Memory B cell (primary cell): ENCODE measurements at regions not wholly inside any gene's neighbourhood (a gene's known extent, or its start where the extent isn't known, plus 50 kb on each side); places are given as distances from the start of the nearest gene placed in this dataset.

Experiments
- ATAC-seq: fragments of 150-1000 bp; cut with Tn5 transposase; 2 replicates; pipeline ENCODE4 v1.10.0; 2021; ENCODE audit warnings: low read depth, mild to moderate bottlenecking, moderate library complexity
- DNase-seq, 2 donors: peaks; one replicate each; pipeline ENCODE4 v3.0.0; 2022; ENCODE audit warnings: low spot score in 2 of 2
- H3K27ac Mint-ChIP-seq: one replicate; pipeline ENCODE4 v1.8.0; 2022; ENCODE audit warnings: mild to moderate bottlenecking, moderate library complexity, mixed read lengths
- H3K27me3 Mint-ChIP-seq: one replicate; pipeline ENCODE4 v1.8.0; 2022; ENCODE audit warnings: mixed read lengths
- H3K36me3 Mint-ChIP-seq: one replicate; pipeline ENCODE4 v1.8.0; 2022; ENCODE audit warnings: mild to moderate bottlenecking, mixed read lengths
- H3K4me1 Mint-ChIP-seq: one replicate; pipeline ENCODE4 v1.8.0; 2022; ENCODE audit warnings: mixed read lengths
- H3K4me3 Mint-ChIP-seq: one replicate; pipeline ENCODE4 v1.8.0; 2022; ENCODE audit warnings: mild to moderate bottlenecking, moderate library complexity, mixed read lengths
- H3K9me3 Mint-ChIP-seq: one replicate; pipeline ENCODE4 v1.8.0; 2022; ENCODE audit warnings: mixed read lengths

DNA sequence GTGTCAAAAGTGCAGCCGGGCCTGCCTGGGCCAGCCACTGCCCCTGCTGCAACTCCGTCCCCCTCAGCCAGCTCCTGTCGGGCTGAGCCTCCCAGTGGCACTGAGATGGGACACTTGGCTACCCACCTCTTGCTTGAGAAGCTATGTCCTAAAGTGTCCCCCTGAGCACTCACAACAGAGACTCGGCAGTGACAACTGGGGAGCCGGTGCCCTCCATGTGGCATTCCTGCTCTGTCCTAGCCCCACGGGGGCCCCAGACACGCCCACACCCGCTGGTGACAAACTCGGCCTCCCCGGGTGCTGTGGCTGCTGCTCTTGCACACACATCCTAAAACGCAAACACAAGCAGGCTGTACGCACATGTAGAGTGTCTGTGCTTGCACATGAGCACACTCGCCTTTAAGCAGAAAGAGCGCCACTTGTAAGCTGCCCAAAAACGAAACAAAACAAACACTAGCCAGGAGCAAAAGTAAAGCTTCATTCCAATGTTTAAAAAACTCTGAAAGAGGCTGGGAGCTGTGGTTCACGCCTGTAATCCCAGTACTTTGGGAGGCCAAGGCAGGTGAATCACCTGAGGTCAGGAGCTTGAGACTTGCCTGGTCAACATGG is 253.9 kb downstream of the RBFOX3 start:
- Mint-ChIP-seq H3K4me3 (no peak overlapping the region), H3K36me3 (peaks cover 4% of the 10 kb centered on the region), H3K9me3 (peaks cover 3% of the 10 kb centered on the region), H3K27me3 (peaks cover 15% of the 10 kb centered on the region), H3K4me1 (peaks cover 4% of the 10 kb centered on the region), H3K27ac (no peak overlapping the region)
- no peak for DNase-seq
- no peak for ATAC-seq

DNA sequence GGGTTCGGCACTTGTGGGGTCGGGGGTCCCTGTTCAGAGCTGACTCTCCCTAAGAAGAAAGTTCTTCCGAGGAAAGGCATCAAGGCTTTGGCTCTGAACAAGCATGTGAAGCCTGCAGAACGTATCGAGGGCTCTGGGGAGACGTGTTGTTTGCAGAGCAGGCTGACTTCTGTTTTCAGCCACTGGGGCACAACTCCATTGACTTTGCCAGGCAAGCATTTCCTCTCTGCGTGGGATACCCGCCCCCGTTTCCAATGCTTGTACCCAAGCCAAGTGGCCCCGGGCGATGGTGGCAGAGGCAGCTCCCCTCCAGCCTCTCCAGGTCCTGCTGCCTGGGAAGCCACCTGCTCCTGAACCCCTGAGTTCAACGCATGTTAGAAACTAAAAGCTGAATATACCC is 255.7 kb downstream of the RBFOX3 start:
- peaks cover 15% of the 10 kb centered on the region for H3K27me3 Mint-ChIP-seq
- no peak overlapping the region for H3K27ac Mint-ChIP-seq
- H3K4me1 Mint-ChIP-seq = peaks cover 4% of the 10 kb centered on the region
- peaks cover 4% of the 10 kb centered on the region for H3K36me3 Mint-ChIP-seq
- no peak for ATAC-seq
- peaks cover 5% of the 10 kb centered on the region for H3K9me3 Mint-ChIP-seq
- no peak for DNase-seq
- H3K4me3 Mint-ChIP-seq = no peak overlapping the region

DNA sequence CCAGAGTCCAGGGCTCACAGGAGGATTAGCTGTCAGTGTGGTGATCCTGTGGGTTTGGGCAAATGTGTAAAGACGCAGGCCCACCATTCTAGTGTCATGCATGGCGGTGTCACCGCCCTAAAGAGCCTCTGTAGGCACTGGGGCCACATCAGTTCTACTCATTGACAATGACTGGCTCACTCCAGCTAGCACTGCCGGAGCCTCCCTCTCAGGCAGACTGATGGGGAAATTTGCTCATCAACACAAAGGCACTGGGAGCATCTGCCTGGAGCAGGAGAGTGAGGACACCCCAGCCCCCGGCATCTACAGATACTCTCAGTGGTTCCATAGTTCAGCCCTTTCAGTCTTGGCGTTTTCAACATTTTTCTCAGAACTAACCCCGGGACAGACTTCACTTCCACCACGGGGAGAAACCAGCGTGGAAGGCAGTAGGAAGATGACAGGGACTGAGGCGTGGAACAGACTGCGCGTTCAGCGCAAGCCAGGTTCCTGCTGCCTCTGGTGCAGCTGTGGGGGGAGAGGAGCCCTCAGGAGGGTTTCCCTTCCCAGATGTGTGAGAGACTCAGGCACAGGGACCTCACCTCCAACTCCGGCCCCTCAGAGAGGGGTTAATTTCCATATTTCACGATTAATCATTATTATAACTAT is 256.6 kb downstream of the RBFOX3 start:
- no peak overlapping the region for H3K27ac Mint-ChIP-seq
- peaks cover 4% of the 10 kb centered on the region for H3K4me1 Mint-ChIP-seq
- DNase-seq = no peak
- H3K36me3 Mint-ChIP-seq = peaks cover 4% of the 10 kb centered on the region
- no peak overlapping the region for H3K4me3 Mint-ChIP-seq
- peaks cover 5% of the 10 kb centered on the region for H3K9me3 Mint-ChIP-seq
- peaks cover 19% of the 10 kb centered on the region for H3K27me3 Mint-ChIP-seq
- ATAC-seq = no peak

DNA sequence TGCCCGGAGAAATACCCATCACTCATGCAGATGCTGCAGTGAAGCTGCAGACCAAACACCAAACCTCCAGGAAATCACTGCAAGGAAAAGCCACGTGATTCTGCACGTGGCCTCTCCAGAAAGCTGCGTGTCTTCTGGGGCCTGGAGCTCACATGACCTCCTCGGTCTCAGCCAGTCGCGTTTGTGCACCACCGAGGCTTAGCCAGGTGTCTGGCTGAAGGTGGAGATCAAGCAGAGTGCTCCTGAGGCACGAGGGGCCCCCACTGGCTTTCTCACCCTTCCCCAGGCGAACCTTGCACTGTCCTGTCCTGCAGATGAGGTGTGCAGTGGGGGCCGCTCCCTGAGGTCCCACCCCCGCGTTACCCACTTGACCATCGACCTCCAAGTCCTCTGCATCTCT is 257.3 kb downstream of the RBFOX3 start:
- Mint-ChIP-seq H3K9me3 (peaks cover 5% of the 10 kb centered on the region), H3K4me3 (no peak overlapping the region), H3K4me1 (peaks cover 4% of the 10 kb centered on the region), H3K27ac (no peak overlapping the region), H3K36me3 (peaks cover 4% of the 10 kb centered on the region), H3K27me3 (peaks cover 25% of the 10 kb centered on the region)
- DNase-seq (no peak), ATAC-seq (no peak)

DNA sequence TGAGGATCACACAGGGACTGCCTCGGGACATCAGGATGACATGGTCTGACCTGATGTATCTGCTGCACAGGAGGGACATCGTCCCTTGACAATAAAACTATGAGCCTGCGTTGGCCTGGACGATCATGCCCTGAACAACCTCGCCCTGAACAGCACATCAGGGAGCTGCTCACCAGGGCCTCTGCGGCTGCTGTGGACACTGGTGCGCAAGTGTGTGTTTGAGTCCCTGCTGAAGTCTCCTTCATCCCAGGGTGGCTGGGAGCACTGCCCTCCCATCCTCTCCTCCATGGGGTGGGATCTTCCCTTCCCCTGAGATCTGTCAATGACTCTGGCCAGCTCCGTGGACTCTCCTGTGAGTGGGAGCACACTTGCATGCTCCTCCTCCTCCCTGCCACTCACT is 257.8 kb downstream of the RBFOX3 start:
- Mint-ChIP-seq H3K4me1 (peaks cover 4% of the 10 kb centered on the region), H3K36me3 (peaks cover 4% of the 10 kb centered on the region), H3K9me3 (peaks cover 5% of the 10 kb centered on the region), H3K4me3 (no peak overlapping the region), H3K27ac (no peak overlapping the region), H3K27me3 (peaks cover 23% of the 10 kb centered on the region)
- DNase-seq = no peak
- ATAC-seq = no peak

DNA sequence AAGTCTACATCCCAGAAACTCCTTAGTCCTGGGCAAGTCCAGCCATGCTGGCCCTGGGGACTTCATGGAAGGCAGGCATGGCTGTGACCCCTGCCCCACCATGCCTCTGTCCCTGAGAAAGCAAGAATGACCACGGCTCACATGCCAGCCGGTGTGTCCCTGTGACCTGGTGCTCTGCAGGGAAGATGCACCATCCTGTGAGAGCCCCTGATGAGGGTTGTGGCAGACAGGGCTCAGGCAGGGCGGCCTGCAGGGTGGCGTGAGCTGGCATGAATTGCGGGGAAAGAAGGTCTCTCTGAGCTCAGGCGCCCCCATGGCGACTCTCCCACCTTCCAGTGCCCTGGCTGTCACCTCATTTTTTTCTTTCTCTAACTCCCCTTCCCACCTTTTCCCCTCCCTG is 260.3 kb downstream of the RBFOX3 start:
- peaks cover 5% of the 10 kb centered on the region for H3K9me3 Mint-ChIP-seq
- ATAC-seq = no peak
- peaks cover 5% of the 10 kb centered on the region for H3K36me3 Mint-ChIP-seq
- peaks cover 17% of the 10 kb centered on the region for H3K27me3 Mint-ChIP-seq
- H3K4me1 Mint-ChIP-seq = no peaks in the 10 kb centered on the region
- no peak overlapping the region for H3K4me3 Mint-ChIP-seq
- no peak overlapping the region for H3K27ac Mint-ChIP-seq
- no peak for DNase-seq

DNA sequence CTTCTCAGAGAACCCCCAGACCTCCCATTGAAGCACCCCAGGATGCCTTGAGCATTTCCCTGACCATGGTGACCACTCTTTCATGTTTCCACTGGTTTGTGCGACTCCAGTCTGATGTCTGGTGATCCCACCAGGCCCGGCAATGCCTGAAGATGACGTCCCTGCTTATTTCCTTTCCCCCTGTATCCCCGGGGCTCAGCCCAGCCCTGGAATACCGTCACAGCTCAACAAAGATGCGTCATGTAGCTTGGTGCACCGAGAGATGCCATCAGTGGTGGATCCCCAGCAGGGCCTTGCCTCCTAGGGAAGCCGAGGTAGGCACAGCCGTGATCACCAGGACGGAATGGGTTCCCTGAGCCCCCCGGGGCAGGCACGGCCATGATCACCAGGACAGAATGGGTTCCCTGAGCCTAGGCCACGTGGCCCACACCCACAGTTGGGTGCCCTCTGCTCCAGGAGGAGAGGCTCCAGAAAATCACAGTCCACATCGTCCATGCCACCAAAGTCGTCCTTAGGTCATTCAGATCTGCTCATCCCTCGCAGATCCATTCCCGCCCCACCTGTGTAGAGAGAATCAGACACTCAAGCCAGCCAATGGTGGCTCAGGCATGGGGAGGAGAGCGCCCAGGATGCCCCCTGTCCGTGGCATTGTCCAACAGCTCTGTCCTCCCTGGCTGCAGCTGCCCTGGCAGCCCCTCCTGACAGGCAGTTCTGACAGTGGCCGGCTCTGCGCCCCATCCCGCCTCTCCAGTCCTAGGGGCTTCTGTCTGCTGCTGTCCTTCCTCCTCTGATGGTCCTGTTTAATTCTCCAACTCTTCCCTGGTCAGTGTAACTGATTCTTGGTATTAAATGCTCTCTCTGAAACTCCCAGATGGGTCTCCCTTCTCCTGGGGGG is 261.1 kb downstream of the RBFOX3 start:
- ATAC-seq (no peak), DNase-seq (no peak)
- peak overlapping the region; percentile 30 for H3K27ac Mint-ChIP-seq
- peaks cover 17% of the 10 kb centered on the region for H3K27me3 Mint-ChIP-seq
- H3K36me3 Mint-ChIP-seq = peaks cover 11% of the 10 kb centered on the region
- H3K4me1 Mint-ChIP-seq = no peaks in the 10 kb centered on the region
- no peak overlapping the region for H3K4me3 Mint-ChIP-seq
- H3K9me3 Mint-ChIP-seq = peaks cover 12% of the 10 kb centered on the region

DNA sequence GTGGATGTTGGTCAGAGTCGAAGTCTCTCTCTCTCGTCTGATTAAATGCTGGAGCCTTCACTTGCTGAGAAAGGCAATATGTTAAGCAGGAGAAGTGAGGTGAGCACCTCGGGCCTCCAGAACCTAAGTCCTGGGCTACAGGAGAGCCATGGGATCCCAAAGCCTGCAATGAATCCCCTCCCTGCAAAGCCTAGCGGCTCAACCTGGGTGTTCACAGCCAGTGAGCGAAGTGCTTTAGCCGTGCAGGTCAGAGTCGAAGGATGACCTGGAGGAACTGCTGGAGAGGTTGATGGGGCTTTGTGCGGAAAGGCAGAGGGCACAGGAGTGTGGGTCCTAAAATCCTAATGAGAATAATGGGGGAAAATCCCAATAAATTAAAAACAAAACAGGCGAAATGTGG is 267.8 kb downstream of the ENGASE start:
- no peak overlapping the region for H3K4me3 Mint-ChIP-seq
- ATAC-seq = no peak
- peak overlapping the region; percentile 25 for H3K27ac Mint-ChIP-seq
- H3K4me1 Mint-ChIP-seq = peaks cover 24% of the 10 kb centered on the region
- H3K27me3 Mint-ChIP-seq = no peaks in the 10 kb centered on the region
- DNase-seq = no peak
- H3K36me3 Mint-ChIP-seq = peaks cover 10% of the 10 kb centered on the region
- H3K9me3 Mint-ChIP-seq = peaks cover 10% of the 10 kb centered on the region

DNA sequence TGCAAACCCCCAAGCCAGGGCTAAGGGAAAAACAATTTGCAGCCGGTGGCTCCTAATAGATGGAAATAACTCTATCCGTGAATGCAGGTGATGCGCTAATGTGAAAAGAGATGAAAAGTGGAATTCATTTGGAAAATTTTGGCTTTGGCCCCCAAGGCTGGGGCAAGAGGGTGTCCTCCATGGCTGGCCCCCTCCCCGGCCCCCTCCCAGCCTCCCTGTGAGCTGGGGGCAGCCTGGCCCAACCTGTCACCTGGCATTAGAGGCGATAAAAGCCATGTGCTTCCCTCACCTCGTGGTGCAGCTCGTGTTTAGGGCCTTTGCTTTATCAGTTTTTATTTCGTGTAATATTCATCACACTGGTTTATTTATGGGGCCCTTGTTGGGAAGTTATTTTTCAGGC is 267.2 kb downstream of the ENGASE start:
- H3K27me3 Mint-ChIP-seq = no peaks in the 10 kb centered on the region
- H3K36me3 Mint-ChIP-seq = peaks cover 10% of the 10 kb centered on the region
- peaks cover 10% of the 10 kb centered on the region for H3K9me3 Mint-ChIP-seq
- peaks cover 24% of the 10 kb centered on the region for H3K4me1 Mint-ChIP-seq
- ATAC-seq (no peak), DNase-seq (no peak)
- peak overlapping the region; percentile 89 for H3K27ac Mint-ChIP-seq
- no peak overlapping the region for H3K4me3 Mint-ChIP-seq

DNA sequence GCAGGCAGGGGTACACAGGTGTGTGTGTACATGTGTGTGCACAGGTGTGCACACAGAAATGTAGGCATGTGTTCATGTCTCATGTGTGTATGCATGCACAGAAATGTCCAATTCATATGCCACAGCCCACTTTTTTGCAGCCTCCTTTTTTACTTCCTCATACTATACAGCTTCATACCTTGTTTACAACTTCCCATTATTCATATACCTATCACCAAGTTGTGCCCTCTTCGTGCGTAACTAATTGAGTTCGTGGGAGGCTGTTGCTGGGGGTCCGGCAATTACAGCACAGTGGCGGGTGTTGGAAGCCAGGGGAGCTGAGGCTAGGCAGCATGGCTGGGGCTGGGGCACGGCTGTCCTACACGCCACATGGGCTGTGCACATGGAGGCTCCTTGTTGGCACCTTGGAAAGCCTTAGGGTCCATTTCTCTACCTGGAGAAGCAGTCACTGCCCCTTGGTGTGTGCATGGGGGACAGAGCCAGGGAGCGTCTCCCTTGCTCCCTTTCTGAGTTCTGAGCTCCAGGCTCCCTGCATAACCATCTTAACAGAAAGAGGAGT is 266.7 kb downstream of the ENGASE start:
- peaks cover 10% of the 10 kb centered on the region for H3K36me3 Mint-ChIP-seq
- peaks cover 10% of the 10 kb centered on the region for H3K9me3 Mint-ChIP-seq
- peaks cover 24% of the 10 kb centered on the region for H3K4me1 Mint-ChIP-seq
- no peaks in the 10 kb centered on the region for H3K27me3 Mint-ChIP-seq
- ATAC-seq (peak; percentile 45), DNase-seq (peak in 1 of 2 donors; percentile 23)
- H3K4me3 Mint-ChIP-seq = peak overlapping the region; percentile 86
- peak overlapping the region; percentile 89 for H3K27ac Mint-ChIP-seq

DNA sequence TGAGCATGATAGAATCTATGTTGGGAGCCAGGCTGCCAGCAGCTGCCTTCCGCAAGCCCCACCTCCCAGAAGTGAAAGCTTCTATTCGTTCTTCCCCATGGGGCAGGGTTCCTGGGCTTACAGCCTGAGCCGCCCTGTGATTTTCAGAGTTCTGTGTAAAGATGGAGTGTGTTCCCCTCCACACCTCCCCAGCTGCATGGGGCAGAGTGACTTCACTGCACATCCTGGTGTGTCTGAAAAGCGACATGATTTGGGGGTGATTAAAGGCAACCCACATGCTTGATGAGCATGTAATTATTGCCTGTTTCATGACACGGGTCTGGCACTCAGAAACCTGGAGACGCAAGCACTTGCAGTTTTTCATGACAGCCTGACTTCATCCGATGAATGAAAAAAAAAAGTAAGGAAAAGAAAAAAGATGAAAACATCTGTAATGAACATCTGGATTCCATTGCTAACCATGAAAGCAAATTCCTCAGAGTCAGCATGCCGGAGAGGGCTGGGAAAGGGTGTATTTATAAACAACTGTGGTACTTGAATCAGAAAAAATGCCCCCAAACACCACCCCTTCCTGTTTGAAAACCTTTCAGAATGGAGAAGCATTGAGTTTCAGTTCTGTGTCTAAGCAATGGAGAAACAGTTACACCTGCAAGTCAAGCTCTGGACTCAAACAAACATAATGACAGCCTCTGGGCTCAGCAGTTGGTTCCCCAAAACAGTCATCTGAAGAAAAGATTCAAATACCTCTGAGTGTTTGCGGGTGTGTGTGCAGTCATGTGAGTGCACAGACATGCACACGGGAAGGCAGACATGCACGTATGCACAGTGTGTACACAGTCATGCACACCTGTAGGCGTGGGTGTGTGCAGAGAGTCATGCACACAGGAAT is 266.0 kb downstream of the ENGASE start:
- H3K9me3 Mint-ChIP-seq = peaks cover 10% of the 10 kb centered on the region
- peak overlapping the region; percentile 89 for H3K27ac Mint-ChIP-seq
- peaks cover 28% of the 10 kb centered on the region for H3K4me1 Mint-ChIP-seq
- H3K4me3 Mint-ChIP-seq = peak overlapping the region; percentile 86
- ATAC-seq (peak; percentile 80), DNase-seq (peak; percentile 62 to 71)
- peaks cover 4% of the 10 kb centered on the region for H3K27me3 Mint-ChIP-seq
- H3K36me3 Mint-ChIP-seq = peaks cover 10% of the 10 kb centered on the region

DNA sequence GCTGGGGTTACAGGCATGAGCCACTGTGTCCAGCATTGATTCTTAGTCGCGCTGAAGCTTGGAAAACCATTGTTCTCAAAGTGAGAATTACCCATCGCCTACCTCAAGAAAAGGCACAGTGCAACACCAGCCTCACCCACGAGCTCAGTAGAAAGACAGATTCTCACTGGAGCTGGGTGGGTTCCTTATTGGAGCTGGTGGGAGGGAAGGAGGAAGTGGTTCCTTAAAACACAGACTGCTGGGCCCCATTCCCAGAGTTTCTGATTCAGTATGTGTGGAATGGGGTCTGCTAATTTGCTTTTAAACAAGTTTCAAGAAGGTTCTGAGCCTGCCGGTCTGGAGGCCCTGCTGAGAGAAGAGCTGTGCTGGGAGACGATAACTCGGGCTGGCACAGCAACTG is 264.7 kb downstream of the ENGASE start:
- ATAC-seq = no peak
- DNase-seq = no peak
- H3K4me3 Mint-ChIP-seq = no peak overlapping the region
- H3K27me3 Mint-ChIP-seq = peaks cover 4% of the 10 kb centered on the region
- peaks cover 28% of the 10 kb centered on the region for H3K4me1 Mint-ChIP-seq
- H3K9me3 Mint-ChIP-seq = peaks cover 2% of the 10 kb centered on the region
- H3K27ac Mint-ChIP-seq = peak overlapping the region; percentile 89
- H3K36me3 Mint-ChIP-seq = peaks cover 2% of the 10 kb centered on the region

DNA sequence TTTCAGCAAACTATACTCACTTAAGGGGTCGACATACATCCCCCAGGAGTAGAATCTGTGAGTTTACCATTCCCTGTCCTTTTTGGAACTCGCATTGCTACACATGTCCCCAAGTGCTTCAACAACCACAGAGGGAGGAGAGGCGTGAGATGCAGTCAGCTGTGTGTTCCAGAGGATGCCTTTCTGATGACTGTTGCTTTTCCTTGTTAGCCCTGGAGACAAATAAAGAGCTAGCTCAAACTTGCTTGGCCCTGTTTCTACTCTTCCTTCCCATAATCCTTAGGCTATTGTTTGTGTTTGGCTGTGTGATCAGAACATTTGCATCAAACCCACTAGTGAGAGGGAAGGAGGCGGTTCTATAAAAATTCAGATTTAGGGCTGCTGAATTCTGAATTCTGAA is 264.0 kb downstream of the ENGASE start:
- Mint-ChIP-seq H3K27ac (peak overlapping the region; percentile 62), H3K9me3 (peaks cover 2% of the 10 kb centered on the region), H3K27me3 (peaks cover 9% of the 10 kb centered on the region), H3K36me3 (peaks cover 2% of the 10 kb centered on the region), H3K4me3 (no peak overlapping the region), H3K4me1 (peaks cover 33% of the 10 kb centered on the region)
- no peak for ATAC-seq
- DNase-seq = no peak
